HepG2 (cell line): ENCODE measurements at regions not wholly inside any gene's neighbourhood (a gene's known extent, or its start where the extent isn't known, plus 50 kb on each side); places are given as distances from the start of the nearest gene placed in this dataset.

ENCODE experiments used
- ARID5B ChIP-seq: IDR thresholded peaks from 2 replicates; pipeline ENCODE4 v1.4.0; 2020; ENCODE audit warnings: mild to moderate bottlenecking, missing genetic modification reagents
- BRF2 ChIP-seq: sonication (generic); formaldehyde crosslinking; IDR thresholded peaks from 2 replicates; pipeline ENCODE4 v1.8.1; 2022; ENCODE audit warnings: mild to moderate bottlenecking, missing genetic modification reagents
- DR1 ChIP-seq: sonication (generic); formaldehyde crosslinking; IDR thresholded peaks from 2 replicates; pipeline ENCODE4 v1.8.0; 2021; ENCODE audit warnings: mild to moderate bottlenecking, missing genetic modification reagents, inconsistent platforms
- GTF3A ChIP-seq: sonication (generic); formaldehyde crosslinking; conservative IDR thresholded peaks from 2 replicates; pipeline ENCODE4 v1.4.0; 2020; ENCODE audit warnings: mild to moderate bottlenecking, missing genetic modification reagents
- HHEX ChIP-seq: IDR thresholded peaks from 2 replicates; pipeline ENCODE4 v1.6.1; 2016; ENCODE audit warnings: control low read depth
- HNF4A ChIP-seq: sonication (generic); formaldehyde crosslinking; IDR thresholded peaks from 2 replicates; pipeline ENCODE4 v1.4.0; 2020; ENCODE audit warnings: missing genetic modification reagents
- KDM3A ChIP-seq: IDR thresholded peaks from 2 replicates; pipeline ENCODE4 v1.6.1; 2018; ENCODE audit warnings: low read depth, missing compliant biosample characterization
- MAF1 ChIP-seq: sonication (generic); formaldehyde crosslinking; IDR thresholded peaks from 2 replicates; pipeline ENCODE4 v1.5.0; 2020; ENCODE audit warnings: missing genetic modification reagents, borderline replicate concordance
- NFIC ChIP-seq: IDR thresholded peaks from 2 replicates; pipeline ENCODE4 v1.6.1; 2012; ENCODE audit warnings: mild to moderate bottlenecking, low read length, inconsistent platforms
- NR2F6 ChIP-seq, 2 experiments: IDR thresholded peaks; 2 replicates each; pipeline ENCODE4 v1.6.1; 2016; ENCODE audit warnings: antibody characterized with exemption in 1 of 2, mild to moderate bottlenecking in 1 of 2
- RERE ChIP-seq: IDR thresholded peaks from 2 replicates; pipeline ENCODE4 v1.6.1; 2016; ENCODE audit warnings: low read depth, missing genetic modification reagents, missing compliant biosample characterization
- SP140L ChIP-seq: sonication (generic); formaldehyde crosslinking; IDR thresholded peaks from 2 replicates; pipeline ENCODE4 v1.4.0; 2020; ENCODE audit warnings: missing genetic modification reagents, borderline replicate concordance
- WIZ ChIP-seq: sonication (generic); formaldehyde crosslinking; IDR thresholded peaks from 2 replicates; pipeline ENCODE4 v1.5.1; 2020; ENCODE audit warnings: mild to moderate bottlenecking, missing genetic modification reagents
- ZBTB42 ChIP-seq: sonication (generic); formaldehyde crosslinking; IDR thresholded peaks from 2 replicates; pipeline ENCODE4 v1.5.0; 2020; ENCODE audit warnings: mild to moderate bottlenecking, missing genetic modification reagents
- ZNF296 ChIP-seq: sonication (generic); formaldehyde crosslinking; conservative IDR thresholded peaks from 2 replicates; pipeline ENCODE4 v1.5.0; 2020; ENCODE audit warnings: mild to moderate bottlenecking, missing genetic modification reagents
- ZNF576 ChIP-seq: sonication (generic); formaldehyde crosslinking; IDR thresholded peaks from 2 replicates; pipeline ENCODE4 v1.4.0; 2020; ENCODE audit warnings: mild to moderate bottlenecking, missing genetic modification reagents
- ZNF691 ChIP-seq: sonication (generic); formaldehyde crosslinking; IDR thresholded peaks from 2 replicates; pipeline ENCODE4 v1.4.0; 2020; ENCODE audit warnings: missing genetic modification reagents, low read depth, mild to moderate bottlenecking, borderline replicate concordance
- ZNF773 ChIP-seq: sonication (generic); formaldehyde crosslinking; IDR thresholded peaks from 2 replicates; pipeline ENCODE4 v1.4.0; 2020; ENCODE audit warnings: missing genetic modification reagents, borderline replicate concordance
- ZSCAN9 ChIP-seq: IDR thresholded peaks from 2 replicates; pipeline ENCODE4 v1.6.1; 2016; ENCODE audit warnings: borderline replicate concordance

GRCh38 chr18:66724664-66725356, 120.9 kb upstream of the CDH19 start (continued):
- TF ChIP-seq RERE (CRISPR knock-in tag) (no peak), ZNF691 (CRISPR knock-in tag) (no peak), HHEX (no peak), NR2F6 (IDR thresholded peaks at IDR 0.05) (0 out of 2 replicates have a peak, but pooled peaks have one; percentile 28), NR2F6 (CRISPR knock-in tag; IDR thresholded peaks at IDR 0.05) (no peak), ZNF773 (CRISPR knock-in tag) (no peak), ZBTB42 (no peak), ZSCAN9 (CRISPR knock-in tag) (peak; percentile 50; the same call in 1 of the 2 replicates), NFIC (peak; percentile 73; the same call in 1 of the 2 replicates), ZNF576 (CRISPR knock-in tag) (no peak), BRF2 (CRISPR knock-in tag) (0 out of 2 replicates have a peak, but pooled peaks have one; percentile 16), WIZ (CRISPR knock-in tag) (no peak), GTF3A (no peak), ARID5B (CRISPR knock-in tag) (peak; percentile 91), KDM3A (no peak), HNF4A (CRISPR knock-in tag) (peak; percentile 95), DR1 (CRISPR knock-in tag) (no peak), SP140L (CRISPR knock-in tag) (no peak), MAF1 (no peak), ZNF296 (CRISPR knock-in tag) (no peak)
